Stimulated activated naive B cell treated with anti-CD40 and anti-IgM and Interleukin-4, amounts not matched to agents 10 μg/mL and 1 μg/mL and 100 μg/mL, for 72 hours (primary cell): ENCODE measurements at regions not wholly inside any gene's neighbourhood (a gene's known extent, or its start where the extent isn't known, plus 50 kb on each side); places are given as distances from the start of the nearest gene placed in this dataset.

Experiments used
- ATAC-seq, 2 donors: fragments of 150-1000 bp; cut with Tn5 transposase; replicated peaks; 2 replicates each; pipeline ENCODE4 v1.10.0; 2021; ENCODE audit warnings: moderate library complexity in 1 of 2
- DNase-seq: peaks from one replicate; pipeline ENCODE4 v3.0.0; 2021
- H3K27ac Mint-ChIP-seq: one replicate; pipeline ENCODE4 v1.8.0; 2022; ENCODE audit warnings: mild to moderate bottlenecking, mixed read lengths
- H3K27me3 Mint-ChIP-seq, 2 donors: one replicate each; pipeline ENCODE4 v1.8.0; 2022; ENCODE audit warnings: mixed read lengths in 2 of 2
- H3K36me3 Mint-ChIP-seq, 2 donors: one replicate each; pipeline ENCODE4 v1.8.0; 2022; ENCODE audit warnings: mixed read lengths in 2 of 2, mild to moderate bottlenecking in 1 of 2
- H3K4me1 Mint-ChIP-seq, 2 donors: one replicate each; pipeline ENCODE4 v1.8.0; 2022; ENCODE audit warnings: mixed read lengths in 2 of 2, mild to moderate bottlenecking in 1 of 2
- H3K4me3 Mint-ChIP-seq, 2 donors: one replicate each; pipeline ENCODE4 v1.8.0; 2022; ENCODE audit warnings: mild to moderate bottlenecking in 2 of 2, mixed read lengths in 2 of 2, moderate library complexity in 1 of 2
- H3K9me3 Mint-ChIP-seq, 2 donors: one replicate each; pipeline ENCODE4 v1.8.0; 2022; ENCODE audit warnings: mixed read lengths in 2 of 2, mild to moderate bottlenecking in 1 of 2

- ATAC-seq (no peak), DNase-seq (no peak)
- no peaks in the 10 kb centered on the region for H3K9me3 Mint-ChIP-seq
- H3K27me3 Mint-ChIP-seq = no peaks in the 10 kb centered on the region
- H3K4me1 Mint-ChIP-seq = no peaks in the 10 kb centered on the region
- no peaks in the 10 kb centered on the region for H3K36me3 Mint-ChIP-seq
- no peak overlapping the region for H3K4me3 Mint-ChIP-seq
- no peak overlapping the region for H3K27ac Mint-ChIP-seq
These were observed 450.1 kb downstream of the COL12A1 start for GRCh38 chr6:74755778-74756177.

GRCh38 chr6:74755196-74755595 lies 450.7 kb downstream of the COL12A1 start:
- Mint-ChIP-seq H3K27me3 (no peaks in the 10 kb centered on the region), H3K36me3 (no peaks in the 10 kb centered on the region), H3K9me3 (no peaks in the 10 kb centered on the region), H3K4me1 (no peaks in the 10 kb centered on the region), H3K27ac (no peak overlapping the region), H3K4me3 (no peak overlapping the region)
- DNase-seq (no peak), ATAC-seq (peak in 1 of 2 donors; percentile 39)

- H3K4me3 Mint-ChIP-seq = no peak overlapping the region
- no peak overlapping the region for H3K27ac Mint-ChIP-seq
- H3K9me3 Mint-ChIP-seq = no peaks in the 10 kb centered on the region
- no peaks in the 10 kb centered on the region for H3K36me3 Mint-ChIP-seq
- no peak for ATAC-seq
- no peaks in the 10 kb centered on the region for H3K4me1 Mint-ChIP-seq
- DNase-seq = no peak
- H3K27me3 Mint-ChIP-seq = no peaks in the 10 kb centered on the region
These were observed 451.8 kb downstream of the COL12A1 start for GRCh38 chr6:74753883-74754600.

DNA sequence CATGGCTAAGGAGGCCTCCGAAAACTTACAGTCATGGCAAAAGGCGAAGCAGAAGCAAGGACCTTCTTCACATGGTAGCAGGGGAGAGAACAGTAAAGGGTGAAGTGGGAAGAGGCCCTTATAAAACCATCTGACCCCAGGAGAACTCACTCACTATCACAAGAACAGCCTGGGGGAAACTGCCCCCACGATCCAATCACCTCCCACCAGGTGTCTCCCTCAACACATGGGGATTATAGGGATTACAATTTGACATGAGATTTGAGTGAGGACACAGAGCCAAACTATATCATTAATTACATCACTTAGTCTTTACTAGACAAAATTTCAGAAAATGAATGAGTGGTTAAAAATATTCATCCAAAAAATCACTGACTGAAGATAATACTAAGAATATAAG lies 453.6 kb downstream of the COL12A1 start:
- DNase-seq (no peak), ATAC-seq (no peak)
- Mint-ChIP-seq H3K36me3 (no peaks in the 10 kb centered on the region), H3K27me3 (no peaks in the 10 kb centered on the region), H3K9me3 (no peaks in the 10 kb centered on the region), H3K4me3 (no peak overlapping the region), H3K4me1 (no peaks in the 10 kb centered on the region), H3K27ac (no peak overlapping the region)

GRCh38 chr6:74750826-74751225 lies 455.0 kb downstream of the COL12A1 start:
- H3K4me1 Mint-ChIP-seq = no peaks in the 10 kb centered on the region

GRCh38 chr6:74749211-74750147 lies 456.4 kb downstream of the COL12A1 start:
- Mint-ChIP-seq H3K36me3 (no peaks in the 10 kb centered on the region), H3K4me1 (no peaks in the 10 kb centered on the region), H3K27me3 (no peaks in the 10 kb centered on the region), H3K27ac (no peak overlapping the region), H3K9me3 (no peaks in the 10 kb centered on the region), H3K4me3 (no peak overlapping the region)
- no peak for ATAC-seq
- no peak for DNase-seq

More at GRCh38 chr6:74750826-74751225, 455.0 kb downstream of the COL12A1 start:
- DNase-seq = no peak
- Mint-ChIP-seq H3K4me3 (no peak overlapping the region), H3K36me3 (no peaks in the 10 kb centered on the region), H3K27ac (no peak overlapping the region), H3K27me3 (no peaks in the 10 kb centered on the region), H3K9me3 (no peaks in the 10 kb centered on the region)
- ATAC-seq = no peak

- ATAC-seq = no peak
- no peaks in the 10 kb centered on the region for H3K27me3 Mint-ChIP-seq
- DNase-seq = no peak
- H3K4me1 Mint-ChIP-seq = no peaks in the 10 kb centered on the region
- no peaks in the 10 kb centered on the region for H3K36me3 Mint-ChIP-seq
- no peak overlapping the region for H3K4me3 Mint-ChIP-seq
- H3K9me3 Mint-ChIP-seq = no peaks in the 10 kb centered on the region
- no peak overlapping the region for H3K27ac Mint-ChIP-seq
These were observed 460.2 kb downstream of the COL12A1 start for GRCh38 chr6:74745670-74746069.

DNA sequence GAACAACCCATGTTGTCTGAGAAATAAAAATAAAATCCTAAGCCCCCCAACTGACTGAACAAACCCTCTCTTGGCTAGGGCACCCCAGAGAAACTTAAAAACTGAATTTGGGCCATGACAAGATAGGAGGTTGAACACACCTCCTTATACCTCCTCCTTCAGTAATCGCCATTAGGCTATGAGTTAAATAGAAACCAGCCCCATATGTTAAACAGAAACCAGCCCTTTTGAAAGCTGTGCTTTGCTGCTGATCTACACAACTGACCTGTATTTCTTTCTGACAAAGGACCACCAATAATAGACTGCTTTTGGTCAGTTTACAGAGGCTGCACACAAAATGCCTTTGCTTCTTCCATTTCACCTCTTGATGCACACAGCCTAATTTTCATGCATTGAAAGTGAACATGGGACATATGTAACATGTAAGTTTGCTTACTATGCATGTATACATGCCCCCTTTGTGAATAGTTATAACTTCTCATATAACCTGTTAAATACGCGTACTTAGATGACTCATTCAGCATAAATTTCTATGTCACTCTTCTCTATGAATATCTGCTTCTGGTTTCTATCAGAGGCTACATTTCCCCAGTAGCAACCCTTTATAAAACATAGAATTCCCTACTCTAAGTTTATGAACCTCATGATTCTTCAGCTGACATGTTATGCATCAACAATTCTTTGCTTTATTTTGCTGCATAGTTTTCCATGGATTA lies 462.9 kb downstream of the COL12A1 start:
- DNase-seq (no peak), ATAC-seq (no peak)
- Mint-ChIP-seq H3K27me3 (no peaks in the 10 kb centered on the region), H3K27ac (no peak overlapping the region), H3K4me1 (no peaks in the 10 kb centered on the region), H3K9me3 (peaks cover 0 to 2% of the 10 kb centered on the region in 2 donors), H3K36me3 (no peaks in the 10 kb centered on the region), H3K4me3 (no peak overlapping the region)

GRCh38 chr6:74741646-74742045 lies 464.2 kb downstream of the COL12A1 start:
- Mint-ChIP-seq H3K36me3 (no peaks in the 10 kb centered on the region), H3K27me3 (no peaks in the 10 kb centered on the region), H3K4me1 (no peaks in the 10 kb centered on the region), H3K9me3 (peaks cover 4% of the 10 kb centered on the region in 2 donors), H3K27ac (no peak overlapping the region), H3K4me3 (no peak overlapping the region)
- ATAC-seq (no peak), DNase-seq (no peak)

DNA sequence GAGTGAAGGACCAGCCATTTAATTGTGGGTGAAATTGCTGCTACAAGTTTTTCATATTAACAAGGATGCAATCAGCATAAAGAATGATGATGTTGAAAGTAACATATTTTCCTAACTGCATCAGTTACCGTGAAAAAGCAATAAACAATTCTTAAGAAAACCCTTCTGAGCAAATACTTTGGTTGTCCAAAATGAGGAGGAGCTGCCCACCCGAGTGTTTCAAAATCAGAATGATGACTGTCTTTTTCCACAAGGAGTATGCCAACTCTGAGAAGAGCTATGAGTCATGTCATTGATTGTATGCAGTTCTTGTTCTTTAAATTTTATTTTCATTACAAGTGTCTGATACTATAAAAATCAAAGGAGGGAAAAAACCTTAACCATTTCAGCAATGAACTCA lies 470.5 kb downstream of the COL12A1 start:
- H3K27ac Mint-ChIP-seq = no peak overlapping the region
- no peak for DNase-seq
- H3K4me3 Mint-ChIP-seq = no peak overlapping the region
- no peaks in the 10 kb centered on the region for H3K4me1 Mint-ChIP-seq
- no peaks in the 10 kb centered on the region for H3K36me3 Mint-ChIP-seq
- no peaks in the 10 kb centered on the region for H3K27me3 Mint-ChIP-seq
- no peak for ATAC-seq
- H3K9me3 Mint-ChIP-seq = peaks cover 4% of the 10 kb centered on the region in 2 donors

DNA sequence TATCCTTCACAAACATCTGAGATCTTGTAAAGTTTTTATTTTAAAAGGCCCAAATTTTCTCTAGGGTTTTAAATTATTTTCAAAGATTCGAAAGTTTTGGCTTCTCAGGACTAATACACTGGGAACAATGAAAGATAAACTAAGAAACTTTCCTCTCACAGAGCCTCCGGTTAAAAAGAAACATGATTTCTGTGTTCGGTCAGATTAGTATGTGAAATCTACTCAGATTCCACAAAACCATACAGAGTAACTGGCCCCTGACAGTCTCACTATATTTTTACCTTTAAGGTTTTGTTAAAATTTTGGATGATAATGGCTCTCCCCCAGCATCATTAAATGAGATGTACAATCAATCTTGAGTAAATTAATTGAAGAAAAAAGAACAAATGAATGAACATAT lies 471.0 kb downstream of the COL12A1 start:
- DNase-seq (no peak), ATAC-seq (no peak)
- no peak overlapping the region for H3K4me3 Mint-ChIP-seq
- H3K4me1 Mint-ChIP-seq = no peaks in the 10 kb centered on the region
- H3K27ac Mint-ChIP-seq = no peak overlapping the region
- no peaks in the 10 kb centered on the region for H3K27me3 Mint-ChIP-seq
- H3K36me3 Mint-ChIP-seq = no peaks in the 10 kb centered on the region
- H3K9me3 Mint-ChIP-seq = peaks cover 4% of the 10 kb centered on the region in 2 donors

GRCh38 chr6:74733830-74734620 lies 471.8 kb downstream of the COL12A1 start:
- H3K4me3 Mint-ChIP-seq = no peak overlapping the region
- H3K27ac Mint-ChIP-seq = no peak overlapping the region
- H3K4me1 Mint-ChIP-seq = no peaks in the 10 kb centered on the region
- no peak for DNase-seq
- no peaks in the 10 kb centered on the region for H3K27me3 Mint-ChIP-seq
- peaks cover 2 to 4% of the 10 kb centered on the region in 2 donors for H3K9me3 Mint-ChIP-seq
- no peak for ATAC-seq
- H3K36me3 Mint-ChIP-seq = no peaks in the 10 kb centered on the region

- DNase-seq (no peak), ATAC-seq (no peak)
- peaks cover under 1% of the 10 kb centered on the region in 2 donors for H3K9me3 Mint-ChIP-seq
- H3K27ac Mint-ChIP-seq = no peak overlapping the region
- no peaks in the 10 kb centered on the region for H3K4me1 Mint-ChIP-seq
- H3K4me3 Mint-ChIP-seq = no peak overlapping the region
- no peaks in the 10 kb centered on the region for H3K36me3 Mint-ChIP-seq
- H3K27me3 Mint-ChIP-seq = no peaks in the 10 kb centered on the region
These were observed 473.9 kb downstream of the COL12A1 start for GRCh38 chr6:74731931-74732330.

DNA sequence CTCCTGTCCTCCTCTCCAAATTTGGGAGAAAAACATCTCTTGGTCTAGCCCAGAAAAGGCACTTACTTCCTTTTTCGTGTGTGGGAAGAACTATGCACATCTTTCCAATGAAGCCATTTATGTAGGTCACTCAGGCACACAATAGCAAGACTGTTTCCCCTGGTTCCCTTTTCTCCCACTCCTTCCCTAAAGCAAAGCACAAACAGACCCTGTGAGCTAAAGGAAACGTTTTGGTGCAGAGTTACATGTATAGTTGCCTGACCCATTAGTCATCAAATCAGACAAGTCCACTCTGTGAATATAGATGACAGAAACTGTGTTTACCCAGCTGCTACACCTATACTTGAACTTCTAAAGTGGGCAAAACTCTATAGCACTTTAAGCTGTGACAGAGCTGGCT lies 474.6 kb downstream of the COL12A1 start:
- Mint-ChIP-seq H3K9me3 (no peaks in the 10 kb centered on the region), H3K27ac (no peak overlapping the region), H3K27me3 (no peaks in the 10 kb centered on the region), H3K4me3 (no peak overlapping the region), H3K4me1 (no peaks in the 10 kb centered on the region), H3K36me3 (no peaks in the 10 kb centered on the region)
- ATAC-seq = no peak
- no peak for DNase-seq
